ENCODE measurements at regions not wholly inside any gene's neighbourhood (a gene's known extent, or its start where the extent isn't known, plus 50 kb on each side); places are given as distances from the start of the nearest gene placed in this dataset.

- DNase-seq (ENCODE audit: low read depth) = peak; percentile 60
Observed at GRCh38 chr21:19236209-19236608, 832.6 kb upstream of the TMPRSS15 start.

GRCh38 chr21:19237608-19238007, 834.0 kb upstream of the TMPRSS15 start:
- DNase-seq (ENCODE audit: low read depth) = no peak

GRCh38 chr21:19239696-19240095, 836.1 kb upstream of the TMPRSS15 start:
- DNase-seq (ENCODE audit: low read depth) = no peak

- no peak for DNase-seq (ENCODE audit: low read depth)
Observed at GRCh38 chr21:19244502-19245187, 841.1 kb upstream of the TMPRSS15 start.

GRCh38 chr21:19245188-19245580, 841.6 kb upstream of the TMPRSS15 start:
- no peak for DNase-seq (ENCODE audit: low read depth)

- DNase-seq (ENCODE audit: low read depth) = no peak
Observed at GRCh38 chr21:19246018-19246417, 842.4 kb upstream of the TMPRSS15 start.

GRCh38 chr21:19256934-19257660, 853.5 kb upstream of the TMPRSS15 start:
- no peak for DNase-seq (ENCODE audit: low read depth)

GRCh38 chr21:19261731-19262376, 858.3 kb upstream of the TMPRSS15 start:
- DNase-seq (ENCODE audit: low read depth) = no peak

- no peak for DNase-seq (ENCODE audit: low read depth)
Observed at GRCh38 chr21:19266636-19267035, 863.1 kb upstream of the TMPRSS15 start.

- peak; percentile 21 for DNase-seq (ENCODE audit: low read depth)
Observed at GRCh38 chr21:19268686-19269085, 865.1 kb upstream of the TMPRSS15 start.

- DNase-seq (ENCODE audit: low read depth) = no peak
Observed at GRCh38 chr21:19275065-19275464, 871.5 kb upstream of the TMPRSS15 start.

GRCh38 chr21:19276665-19277064, 873.1 kb upstream of the TMPRSS15 start:
- no peak for DNase-seq (ENCODE audit: low read depth)

- DNase-seq (ENCODE audit: low read depth) = peak; percentile 2
Observed at GRCh38 chr21:19286876-19287275, 883.3 kb upstream of the TMPRSS15 start.

GRCh38 chr21:19290328-19290727, 886.7 kb upstream of the TMPRSS15 start:
- DNase-seq (ENCODE audit: low read depth) = no peak

- no peak for DNase-seq (ENCODE audit: low read depth)
Observed at GRCh38 chr21:19320291-19320690, 916.7 kb upstream of the TMPRSS15 start.

GRCh38 chr21:19321688-19322087, 918.1 kb upstream of the TMPRSS15 start:
- DNase-seq (ENCODE audit: low read depth) = no peak

- DNase-seq (ENCODE audit: low read depth) = no peak
Observed at GRCh38 chr21:19322360-19322759, 918.8 kb upstream of the TMPRSS15 start.

- DNase-seq (ENCODE audit: low read depth) = no peak
Observed at GRCh38 chr21:19326531-19327319, 923.1 kb upstream of the TMPRSS15 start.

GRCh38 chr21:19328954-19329353, 925.4 kb upstream of the TMPRSS15 start:
- no peak for DNase-seq (ENCODE audit: low read depth)

GRCh38 chr21:19340303-19340702, 936.7 kb upstream of the TMPRSS15 start:
- DNase-seq (ENCODE audit: low read depth) = no peak

GRCh38 chr21:19340954-19341353, 937.4 kb upstream of the TMPRSS15 start:
- DNase-seq (ENCODE audit: low read depth) = no peak

- no peak for DNase-seq (ENCODE audit: low read depth)
Observed at GRCh38 chr21:19343711-19344110, 940.1 kb upstream of the TMPRSS15 start.

Measured in HT1080 (cell line).